ENCODE measurements at regions not wholly inside any gene's neighbourhood (a gene's known extent, or its start where the extent isn't known, plus 50 kb on each side); places are given as distances from the start of the nearest gene placed in this dataset.

DNA sequence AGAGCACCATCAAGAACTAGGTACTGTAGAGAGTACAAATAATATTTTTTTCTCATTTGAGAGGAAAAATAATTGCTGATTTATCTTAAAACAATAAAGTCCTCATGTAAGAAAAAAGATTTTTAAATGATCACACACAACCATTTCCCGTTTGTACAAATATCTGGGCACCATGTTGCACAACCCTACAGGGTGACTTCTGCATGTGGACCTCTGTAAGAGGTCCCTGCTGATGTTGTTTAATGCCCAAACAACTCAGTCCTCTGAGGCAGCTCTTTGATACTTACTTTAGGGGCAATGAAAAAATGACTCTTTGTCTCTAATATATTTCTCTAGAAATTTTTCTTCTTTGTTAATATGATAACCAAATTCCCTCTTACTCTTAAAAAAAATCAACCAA lies 168.1 kb upstream of the SATB1 start:
- Histone ChIP-seq H3K36me3 (no peaks in the 10 kb centered on the region), H3K4me3 (no peak overlapping the region), H3K9me3 (no peaks in the 10 kb centered on the region), H3K4me1 (no peaks in the 10 kb centered on the region), H3K27me3 (no peaks in the 10 kb centered on the region), H3K27ac (no peak overlapping the region)
- DNase-seq (ENCODE audit: low spot score in 2 of 2), result no peak
- TF ChIP-seq, protein P1, sequence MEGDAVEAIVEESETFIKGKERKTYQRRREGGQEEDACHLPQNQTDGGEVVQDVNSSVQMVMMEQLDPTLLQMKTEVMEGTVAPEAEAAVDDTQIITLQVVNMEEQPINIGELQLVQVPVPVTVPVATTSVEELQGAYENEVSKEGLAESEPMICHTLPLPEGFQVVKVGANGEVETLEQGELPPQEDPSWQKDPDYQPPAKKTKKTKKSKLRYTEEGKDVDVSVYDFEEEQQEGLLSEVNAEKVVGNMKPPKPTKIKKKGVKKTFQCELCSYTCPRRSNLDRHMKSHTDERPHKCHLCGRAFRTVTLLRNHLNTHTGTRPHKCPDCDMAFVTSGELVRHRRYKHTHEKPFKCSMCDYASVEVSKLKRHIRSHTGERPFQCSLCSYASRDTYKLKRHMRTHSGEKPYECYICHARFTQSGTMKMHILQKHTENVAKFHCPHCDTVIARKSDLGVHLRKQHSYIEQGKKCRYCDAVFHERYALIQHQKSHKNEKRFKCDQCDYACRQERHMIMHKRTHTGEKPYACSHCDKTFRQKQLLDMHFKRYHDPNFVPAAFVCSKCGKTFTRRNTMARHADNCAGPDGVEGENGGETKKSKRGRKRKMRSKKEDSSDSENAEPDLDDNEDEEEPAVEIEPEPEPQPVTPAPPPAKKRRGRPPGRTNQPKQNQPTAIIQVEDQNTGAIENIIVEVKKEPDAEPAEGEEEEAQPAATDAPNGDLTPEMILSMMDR (IDR thresholded peaks at IDR 0.05), result no peak
- intact Hi-C loops (cut with DNase I), result no loop called here

DNA sequence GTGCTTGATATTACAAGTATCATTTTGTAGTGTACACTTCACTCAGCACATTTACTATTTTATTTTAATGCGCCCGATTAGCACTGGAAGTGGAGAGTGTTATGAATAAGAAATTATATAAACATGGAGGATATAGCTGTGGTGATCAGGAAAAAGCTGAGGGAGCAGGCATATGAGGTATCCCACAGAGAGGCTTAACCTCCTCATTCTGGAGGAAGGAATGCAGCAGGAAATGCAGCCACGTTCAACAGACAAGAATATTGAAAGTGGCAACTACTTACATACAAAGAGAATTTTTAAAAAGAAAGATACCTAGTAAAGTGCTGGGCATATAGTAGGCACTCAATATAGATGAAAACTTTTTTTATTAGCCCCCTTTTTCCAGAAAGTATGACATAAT lies 166.0 kb upstream of the SATB1 start:
- no peak overlapping the region for H3K4me3 ChIP-seq
- no peak overlapping the region for H3K27ac ChIP-seq
- H3K9me3 ChIP-seq, result no peaks in the 10 kb centered on the region
- H3K36me3 ChIP-seq, result no peaks in the 10 kb centered on the region
- TF ChIP-seq, protein P1 (IDR thresholded peaks at IDR 0.05), result no peak
- H3K4me1 ChIP-seq, result no peaks in the 10 kb centered on the region
- no peak for DNase-seq (ENCODE audit: low spot score in 2 of 2)
- intact Hi-C loops (cut with DNase I), result no loop called here
- H3K27me3 ChIP-seq, result no peaks in the 10 kb centered on the region

DNA sequence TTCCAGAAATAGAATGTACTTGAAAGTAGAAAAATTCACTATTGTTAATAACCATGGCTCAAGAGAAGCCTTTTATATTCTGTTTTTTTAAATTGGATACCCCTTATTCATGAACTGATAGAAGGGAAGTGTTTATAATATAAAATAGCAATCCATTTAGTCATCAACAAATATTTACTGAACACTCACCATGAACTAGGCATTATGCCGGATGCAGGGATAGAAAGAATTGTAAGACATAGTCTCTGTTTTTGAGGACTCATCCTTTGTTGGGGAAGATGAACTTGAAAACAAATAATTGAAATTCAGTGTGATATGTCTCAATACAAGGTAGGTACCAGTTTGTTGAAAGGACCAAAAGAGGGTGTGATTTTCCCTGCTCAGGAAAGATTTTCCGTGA lies 160.9 kb upstream of the SATB1 start:
- Histone ChIP-seq H3K4me1 (no peaks in the 10 kb centered on the region), H3K4me3 (no peak overlapping the region), H3K27me3 (no peaks in the 10 kb centered on the region), H3K9me3 (no peaks in the 10 kb centered on the region), H3K36me3 (no peaks in the 10 kb centered on the region), H3K27ac (no peak overlapping the region)
- no peak for DNase-seq (ENCODE audit: low spot score in 2 of 2)
- intact Hi-C loops (cut with DNase I), result no loop called here
- TF ChIP-seq, protein P1 (IDR thresholded peaks at IDR 0.05), result no peak

DNA sequence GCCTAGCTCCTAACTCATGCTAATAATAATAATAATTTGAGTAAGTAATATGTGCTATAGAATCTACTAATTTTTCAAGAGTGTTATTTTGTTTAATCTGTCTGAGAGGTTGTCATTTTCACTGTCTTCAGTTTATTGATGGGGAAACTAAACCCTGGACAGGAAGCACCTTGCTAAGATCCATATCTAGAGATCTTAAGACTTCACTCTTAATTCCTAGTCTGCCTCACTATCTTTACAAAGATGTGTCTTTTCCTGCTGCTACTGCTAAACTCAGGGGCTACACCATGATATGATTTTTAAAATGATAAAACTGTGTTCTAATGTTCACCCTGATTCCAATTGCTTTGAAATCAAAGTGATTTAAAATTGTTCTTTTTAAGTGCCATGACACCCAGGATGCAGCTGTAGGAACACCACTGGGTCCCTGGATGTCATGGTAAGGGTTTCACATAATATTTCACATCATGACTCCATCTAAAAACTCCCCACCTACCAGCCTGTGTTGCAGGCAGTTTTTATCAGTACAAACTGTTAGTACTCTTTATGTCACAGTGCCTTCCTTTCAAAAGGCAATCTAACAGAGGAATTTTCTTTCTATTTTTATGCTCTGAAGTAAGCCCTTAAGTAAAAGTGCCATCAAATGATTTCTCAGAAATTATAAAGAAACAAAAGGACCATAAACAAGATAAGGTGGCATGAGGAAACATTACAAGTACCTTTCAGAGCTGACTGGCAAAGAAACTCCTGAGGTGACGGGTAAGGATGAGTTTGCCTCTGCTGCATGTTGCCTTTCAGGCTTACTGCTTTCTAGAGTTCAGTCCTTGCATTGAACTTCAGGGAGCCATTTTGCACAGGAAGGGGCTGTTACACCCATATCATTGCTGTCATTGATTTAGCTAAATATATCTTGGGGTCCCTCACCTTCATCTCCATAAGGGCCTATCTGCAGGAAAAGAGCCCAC lies 160.1 kb upstream of the SATB1 start:
- Histone ChIP-seq H3K36me3 (no peaks in the 10 kb centered on the region), H3K4me3 (no peak overlapping the region), H3K9me3 (no peaks in the 10 kb centered on the region), H3K27me3 (no peaks in the 10 kb centered on the region), H3K27ac (no peak overlapping the region), H3K4me1 (no peaks in the 10 kb centered on the region)
- no peak for DNase-seq (ENCODE audit: low spot score in 2 of 2)
- intact Hi-C loops (cut with DNase I), result no loop called here
- TF ChIP-seq, protein P1 (IDR thresholded peaks at IDR 0.05), result no peak

DNA sequence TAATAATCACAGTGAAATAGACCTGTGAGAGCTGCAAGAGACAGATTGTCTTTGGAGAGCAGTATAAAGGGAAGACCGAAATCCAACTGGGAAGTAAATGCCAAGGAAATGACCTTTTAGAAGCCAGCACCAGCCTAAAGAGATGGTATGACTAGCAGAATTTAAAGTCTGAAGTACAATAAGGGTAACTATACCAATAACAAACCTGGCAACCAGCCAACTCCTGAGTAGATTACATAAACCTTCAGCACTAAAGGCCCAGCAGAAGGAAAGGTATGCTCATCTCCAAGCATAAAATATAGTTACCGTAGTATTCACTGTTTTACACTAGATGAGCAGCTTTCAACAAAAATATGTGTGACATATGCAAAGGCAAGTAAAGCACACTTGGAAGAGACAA lies 155.1 kb upstream of the SATB1 start:
- DNase-seq (ENCODE audit: low spot score in 2 of 2), result no peak
- TF ChIP-seq, protein P1 (IDR thresholded peaks at IDR 0.05), result no peak
- no peaks in the 10 kb centered on the region for H3K9me3 ChIP-seq
- H3K36me3 ChIP-seq, result no peaks in the 10 kb centered on the region
- H3K27me3 ChIP-seq, result no peaks in the 10 kb centered on the region
- intact Hi-C loops (cut with DNase I), result no loop called here
- H3K27ac ChIP-seq, result no peak overlapping the region
- no peak overlapping the region for H3K4me3 ChIP-seq
- H3K4me1 ChIP-seq, result no peaks in the 10 kb centered on the region

All from ascending aorta (tissue), 2 donors.